Endothelial cell (in vitro differentiated cells): ENCODE measurements at regions not wholly inside any gene's neighbourhood (a gene's known extent, or its start where the extent isn't known, plus 50 kb on each side); places are given as distances from the start of the nearest gene placed in this dataset.

Experiments used
- DNase-seq: peaks from one replicate; pipeline ENCODE4 v3.0.0; 2021; ENCODE audit warnings: low spot score
- H3K27ac Mint-ChIP-seq: one replicate; pipeline ENCODE4 v1.8.0; 2021; ENCODE audit warnings: mixed read lengths, inconsistent platforms; ENCODE audit not compliant: unreplicated experiment
- H3K27me3 Mint-ChIP-seq: one replicate; pipeline ENCODE4 v1.8.0; 2021; ENCODE audit warnings: mild to moderate bottlenecking, moderate library complexity, mixed read lengths, inconsistent platforms; ENCODE audit not compliant: unreplicated experiment
- H3K36me3 Mint-ChIP-seq: one replicate; pipeline ENCODE4 v1.8.0; 2021; ENCODE audit warnings: mild to moderate bottlenecking, low read depth, mixed read lengths, inconsistent platforms; ENCODE audit not compliant: unreplicated experiment
- H3K4me1 Mint-ChIP-seq: one replicate; pipeline ENCODE4 v1.8.0; 2021; ENCODE audit warnings: mild to moderate bottlenecking, mixed read lengths, inconsistent platforms; ENCODE audit not compliant: unreplicated experiment
- H3K4me3 Mint-ChIP-seq: one replicate; pipeline ENCODE4 v1.8.0; 2021; ENCODE audit warnings: mild to moderate bottlenecking, mixed read lengths, inconsistent platforms; ENCODE audit not compliant: unreplicated experiment
- H3K9me3 Mint-ChIP-seq: one replicate; pipeline ENCODE4 v1.8.0; 2021; ENCODE audit warnings: mixed read lengths, inconsistent platforms; ENCODE audit not compliant: unreplicated experiment
- TF ChIP-seq, protein P1 (sequence below): fragments of 200-600 bp; sonication (generic); IDR thresholded peaks from one replicate; pipeline ENCODE4 v1.5.0; 2021; ENCODE audit warnings: antibody characterized with exemption; ENCODE audit not compliant: unreplicated experiment

- Mint-ChIP-seq H3K4me3 (no peak overlapping the region), H3K27me3 (no peaks in the 10 kb centered on the region), H3K4me1 (no peaks in the 10 kb centered on the region), H3K36me3 (no peaks in the 10 kb centered on the region), H3K9me3 (no peaks in the 10 kb centered on the region), H3K27ac (no peak overlapping the region)
- DNase-seq = no peak
- TF ChIP-seq, protein P1, sequence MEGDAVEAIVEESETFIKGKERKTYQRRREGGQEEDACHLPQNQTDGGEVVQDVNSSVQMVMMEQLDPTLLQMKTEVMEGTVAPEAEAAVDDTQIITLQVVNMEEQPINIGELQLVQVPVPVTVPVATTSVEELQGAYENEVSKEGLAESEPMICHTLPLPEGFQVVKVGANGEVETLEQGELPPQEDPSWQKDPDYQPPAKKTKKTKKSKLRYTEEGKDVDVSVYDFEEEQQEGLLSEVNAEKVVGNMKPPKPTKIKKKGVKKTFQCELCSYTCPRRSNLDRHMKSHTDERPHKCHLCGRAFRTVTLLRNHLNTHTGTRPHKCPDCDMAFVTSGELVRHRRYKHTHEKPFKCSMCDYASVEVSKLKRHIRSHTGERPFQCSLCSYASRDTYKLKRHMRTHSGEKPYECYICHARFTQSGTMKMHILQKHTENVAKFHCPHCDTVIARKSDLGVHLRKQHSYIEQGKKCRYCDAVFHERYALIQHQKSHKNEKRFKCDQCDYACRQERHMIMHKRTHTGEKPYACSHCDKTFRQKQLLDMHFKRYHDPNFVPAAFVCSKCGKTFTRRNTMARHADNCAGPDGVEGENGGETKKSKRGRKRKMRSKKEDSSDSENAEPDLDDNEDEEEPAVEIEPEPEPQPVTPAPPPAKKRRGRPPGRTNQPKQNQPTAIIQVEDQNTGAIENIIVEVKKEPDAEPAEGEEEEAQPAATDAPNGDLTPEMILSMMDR = no peak
Measured at GRCh38 chr5:8875722-8876121, 670.2 kb downstream of the SEMA5A start.

DNA sequence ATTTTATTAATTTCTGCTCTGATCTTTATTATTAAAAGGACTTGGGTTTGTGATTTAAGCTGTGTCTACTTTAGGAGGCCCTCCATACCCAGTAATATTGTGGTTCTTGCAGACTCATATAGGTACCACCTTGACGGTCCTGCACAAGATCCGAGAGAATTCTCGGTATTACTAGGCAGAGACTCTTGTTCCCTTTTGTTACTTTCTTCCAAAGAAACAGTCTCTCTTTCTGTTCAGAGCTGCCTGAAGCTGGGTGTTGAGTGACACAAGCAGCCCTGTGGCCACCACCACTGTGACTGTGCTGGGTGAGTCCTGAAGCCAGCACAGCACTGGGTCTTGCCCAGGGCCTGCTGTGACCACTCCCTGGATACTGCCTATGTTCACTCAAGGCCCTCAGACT lies 666.6 kb downstream of the SEMA5A start:
- Mint-ChIP-seq H3K9me3 (no peaks in the 10 kb centered on the region), H3K27ac (no peak overlapping the region), H3K4me3 (no peak overlapping the region), H3K4me1 (no peaks in the 10 kb centered on the region), H3K36me3 (no peaks in the 10 kb centered on the region), H3K27me3 (no peaks in the 10 kb centered on the region)
- no peak for DNase-seq
- TF ChIP-seq, protein P1 = no peak

DNA sequence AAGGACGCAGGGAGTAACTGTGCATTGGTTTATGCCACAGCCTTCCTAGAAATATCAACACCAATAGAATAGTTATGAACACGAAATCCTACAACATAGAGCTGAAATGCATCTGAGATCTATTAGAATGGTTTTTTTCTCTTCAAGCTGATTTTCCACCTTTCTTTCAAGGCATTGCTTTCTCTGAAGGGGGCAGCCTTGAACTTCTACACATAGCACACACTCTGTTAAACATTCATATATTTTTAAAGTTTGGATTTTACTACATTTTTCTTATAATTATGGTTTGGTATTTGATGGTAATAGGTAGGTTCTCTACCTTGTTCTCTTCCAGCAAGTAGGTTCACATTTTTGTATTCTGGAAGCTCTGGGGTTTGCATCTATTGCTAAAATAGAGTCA lies 661.8 kb downstream of the SEMA5A start:
- Mint-ChIP-seq H3K4me1 (no peaks in the 10 kb centered on the region), H3K4me3 (no peak overlapping the region), H3K27me3 (peaks cover 1% of the 10 kb centered on the region), H3K36me3 (no peaks in the 10 kb centered on the region), H3K9me3 (no peaks in the 10 kb centered on the region), H3K27ac (no peak overlapping the region)
- TF ChIP-seq, protein P1 = no peak
- DNase-seq = no peak

DNA sequence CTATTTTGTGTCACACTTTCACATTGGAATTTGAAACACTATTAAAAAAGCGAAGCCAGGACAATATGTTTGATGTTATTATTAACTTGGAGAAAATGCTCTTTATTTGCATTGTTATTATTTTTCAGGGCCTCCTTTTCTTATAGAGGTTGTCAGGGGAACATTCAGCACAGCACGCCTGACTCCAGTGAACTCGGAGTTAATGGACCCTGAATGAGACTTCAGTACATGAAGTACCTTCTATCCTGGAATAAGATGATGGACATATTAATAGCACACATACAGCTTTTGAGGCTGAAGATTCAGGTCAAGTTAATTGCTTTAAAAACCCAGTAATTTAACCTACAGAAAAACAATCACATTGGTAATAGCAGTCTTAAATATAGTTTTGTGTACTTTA lies 652.9 kb downstream of the SEMA5A start:
- H3K4me3 Mint-ChIP-seq = no peak overlapping the region
- H3K27ac Mint-ChIP-seq = no peak overlapping the region
- TF ChIP-seq, protein P1 = no peak
- H3K9me3 Mint-ChIP-seq = no peaks in the 10 kb centered on the region
- H3K27me3 Mint-ChIP-seq = peaks cover 1% of the 10 kb centered on the region
- no peaks in the 10 kb centered on the region for H3K36me3 Mint-ChIP-seq
- no peaks in the 10 kb centered on the region for H3K4me1 Mint-ChIP-seq
- DNase-seq = no peak

DNA sequence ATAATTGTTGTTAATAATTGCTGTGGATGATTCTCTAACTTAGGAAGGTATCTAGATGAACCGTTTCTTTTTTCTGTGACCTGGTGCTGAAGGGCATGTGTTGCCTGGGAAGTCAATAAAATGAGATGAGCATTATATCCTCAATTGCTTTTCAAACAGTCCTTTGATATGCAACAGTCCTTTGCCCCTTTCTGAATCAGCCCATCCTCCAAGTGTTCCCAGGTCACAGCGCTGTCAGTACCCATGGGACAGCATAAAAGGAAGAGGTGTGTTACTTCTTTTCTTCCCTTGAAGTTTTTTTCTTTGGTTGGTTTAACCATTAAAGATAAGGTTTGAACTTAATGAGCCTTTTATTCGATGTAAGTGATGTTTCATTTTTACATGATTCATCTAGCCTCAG lies 651.8 kb downstream of the SEMA5A start:
- Mint-ChIP-seq H3K4me3 (no peak overlapping the region), H3K27ac (no peak overlapping the region), H3K9me3 (no peaks in the 10 kb centered on the region), H3K27me3 (peaks cover 1% of the 10 kb centered on the region), H3K4me1 (no peaks in the 10 kb centered on the region), H3K36me3 (no peaks in the 10 kb centered on the region)
- TF ChIP-seq, protein P1 = no peak
- no peak for DNase-seq
